Ovary (tissue), 3 donors: ENCODE measurements at regions not wholly inside any gene's neighbourhood (a gene's known extent, or its start where the extent isn't known, plus 50 kb on each side); places are given as distances from the start of the nearest gene placed in this dataset.

Experiments used
- EP300 ChIP-seq: sonication (generic); formaldehyde crosslinking; IDR thresholded peaks from one replicate; pipeline ENCODE4 v1.6.1; 2017; ENCODE audit warnings: antibody characterized with exemption
- POLR2A ChIP-seq: fragments of 450-650 bp; IDR thresholded peaks from one replicate; pipeline ENCODE4 v1.6.1; 2017; ENCODE audit warnings: antibody characterized with exemption, mild to moderate bottlenecking, moderate library complexity
- TF ChIP-seq, protein P1 (sequence below), 3 donors: fragments of 450-650 bp in 2 of 3; fragments of 200-600 bp in 1 of 3; IDR thresholded peaks; one replicate each; pipeline versions ENCODE4 v1.5.1 to v1.8.0; 2016 to 2022; ENCODE audit warnings: antibody characterized with exemption in 3 of 3, mild to moderate bottlenecking in 1 of 3
- donor health status: DM: no; HTN: no; CAD: no.

DNA sequence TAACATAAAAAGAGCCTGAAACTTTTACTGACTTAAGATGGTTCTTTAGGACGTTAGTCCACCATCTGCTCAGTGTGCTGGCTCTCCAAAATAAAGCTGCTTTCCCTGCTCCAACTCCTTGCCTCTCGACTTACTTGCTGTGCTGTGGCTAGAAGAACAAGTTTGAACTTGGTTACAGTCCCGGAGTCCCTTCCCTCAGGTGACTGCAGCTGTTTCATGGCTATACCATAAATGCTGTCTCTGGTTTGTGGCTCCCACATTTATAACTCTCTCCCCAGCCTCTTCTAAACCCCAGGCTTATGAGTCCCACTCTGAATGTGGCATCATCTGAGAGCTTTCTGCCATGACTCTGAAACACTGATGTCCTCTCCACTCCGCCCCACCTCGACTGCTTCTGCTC, 166.2 kb upstream of the ADRA1D start:
- TF ChIP-seq, protein P1, sequence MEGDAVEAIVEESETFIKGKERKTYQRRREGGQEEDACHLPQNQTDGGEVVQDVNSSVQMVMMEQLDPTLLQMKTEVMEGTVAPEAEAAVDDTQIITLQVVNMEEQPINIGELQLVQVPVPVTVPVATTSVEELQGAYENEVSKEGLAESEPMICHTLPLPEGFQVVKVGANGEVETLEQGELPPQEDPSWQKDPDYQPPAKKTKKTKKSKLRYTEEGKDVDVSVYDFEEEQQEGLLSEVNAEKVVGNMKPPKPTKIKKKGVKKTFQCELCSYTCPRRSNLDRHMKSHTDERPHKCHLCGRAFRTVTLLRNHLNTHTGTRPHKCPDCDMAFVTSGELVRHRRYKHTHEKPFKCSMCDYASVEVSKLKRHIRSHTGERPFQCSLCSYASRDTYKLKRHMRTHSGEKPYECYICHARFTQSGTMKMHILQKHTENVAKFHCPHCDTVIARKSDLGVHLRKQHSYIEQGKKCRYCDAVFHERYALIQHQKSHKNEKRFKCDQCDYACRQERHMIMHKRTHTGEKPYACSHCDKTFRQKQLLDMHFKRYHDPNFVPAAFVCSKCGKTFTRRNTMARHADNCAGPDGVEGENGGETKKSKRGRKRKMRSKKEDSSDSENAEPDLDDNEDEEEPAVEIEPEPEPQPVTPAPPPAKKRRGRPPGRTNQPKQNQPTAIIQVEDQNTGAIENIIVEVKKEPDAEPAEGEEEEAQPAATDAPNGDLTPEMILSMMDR (IDR thresholded peaks at IDR 0.05) = no peak
- no peak for TF ChIP-seq POLR2A
- no peak for TF ChIP-seq EP300
